ENCODE measurements at regions not wholly inside any gene's neighbourhood (a gene's known extent, or its start where the extent isn't known, plus 50 kb on each side); places are given as distances from the start of the nearest gene placed in this dataset.
"Not testable (repeated sequence)": the region's sequence is repeated elsewhere in the genome, so short reads cannot be mapped to it uniquely, and the experiment has no call there.

DNA sequence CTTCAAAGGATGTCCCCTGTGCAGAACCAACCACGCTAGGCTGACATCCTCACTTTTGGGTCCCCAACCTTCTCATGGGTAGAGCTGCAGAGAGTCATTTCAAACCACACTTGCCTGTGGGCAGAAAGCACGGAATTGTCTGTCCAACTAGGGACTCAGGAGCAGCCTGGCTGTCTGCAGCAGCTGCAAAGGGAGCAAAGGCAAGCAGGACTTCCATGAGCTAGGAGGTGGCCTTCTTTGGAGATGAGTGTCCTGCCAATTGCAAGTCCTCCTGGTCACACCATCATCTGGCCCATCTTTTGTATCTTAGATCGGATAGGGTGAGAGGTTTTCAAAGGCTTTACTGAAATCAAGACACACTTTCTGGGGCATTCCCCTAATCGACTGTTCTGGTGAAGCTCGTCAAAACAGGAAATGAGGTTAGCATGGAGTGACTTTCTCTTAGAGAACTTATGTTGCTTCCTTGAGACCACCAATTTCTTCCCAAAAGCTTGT, 222.3 kb upstream of the PLGLB2 start:
- not testable (repeated sequence) for TF ChIP-seq POLR2A (IDR thresholded peaks at IDR 0.05; ENCODE audit: low read length); GATA1 (IDR thresholded peaks at IDR 0.05; ENCODE audit: low read depth, low read length)
